ENCODE measurements at regions not wholly inside any gene's neighbourhood (a gene's known extent, or its start where the extent isn't known, plus 50 kb on each side); places are given as distances from the start of the nearest gene placed in this dataset.

- H3K27ac ChIP-seq (ENCODE audit: low read length) = no peak overlapping the region
- H3K4me1 ChIP-seq (ENCODE audit: control insufficient read depth, low read depth, low read length) = no peaks in the 10 kb centered on the region
- H3K9me3 ChIP-seq (ENCODE audit: control insufficient read depth, low read depth, low read length) = no peaks in the 10 kb centered on the region
- H3K4me3 ChIP-seq (ENCODE audit: low read length) = no peak overlapping the region
- no peaks in the 10 kb centered on the region for H3K36me3 ChIP-seq (ENCODE audit: control insufficient read depth, low read depth, low read length)
- no peak overlapping the region for H3K9ac ChIP-seq (ENCODE audit: low read length)
- no peaks in the 10 kb centered on the region for H3K27me3 ChIP-seq (ENCODE audit: control insufficient read depth, insufficient read depth, low read length)
Measured at GRCh38 chr1:57704231-57704630, 280.4 kb upstream of the DAB1 start.

DNA sequence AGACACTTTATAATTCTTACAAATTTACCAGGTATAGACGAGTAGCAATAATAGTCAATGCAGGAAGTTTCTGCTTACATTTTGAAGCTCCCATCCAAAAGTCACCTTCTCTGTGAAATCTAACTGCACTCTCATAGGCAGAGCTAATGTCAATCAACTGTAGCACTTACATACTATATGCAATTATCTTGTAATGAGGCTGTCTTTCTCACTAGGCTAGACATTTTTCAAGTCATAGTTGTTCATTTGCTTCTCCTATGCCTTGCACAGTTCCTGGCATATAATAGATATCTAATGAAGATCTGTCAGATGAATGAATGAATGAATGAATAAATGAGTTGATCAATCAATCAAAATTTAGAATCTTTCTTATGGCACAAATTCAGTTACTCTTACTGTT lies 273.0 kb upstream of the DAB1 start:
- no peaks in the 10 kb centered on the region for H3K4me1 ChIP-seq (ENCODE audit: control insufficient read depth, low read depth, low read length)
- no peaks in the 10 kb centered on the region for H3K36me3 ChIP-seq (ENCODE audit: control insufficient read depth, low read depth, low read length)
- no peaks in the 10 kb centered on the region for H3K27me3 ChIP-seq (ENCODE audit: control insufficient read depth, insufficient read depth, low read length)
- H3K4me3 ChIP-seq (ENCODE audit: low read length) = no peak overlapping the region
- H3K27ac ChIP-seq (ENCODE audit: low read length) = no peak overlapping the region
- no peak overlapping the region for H3K9ac ChIP-seq (ENCODE audit: low read length)
- peaks cover 5% of the 10 kb centered on the region for H3K9me3 ChIP-seq (ENCODE audit: control insufficient read depth, low read depth, low read length)

DNA sequence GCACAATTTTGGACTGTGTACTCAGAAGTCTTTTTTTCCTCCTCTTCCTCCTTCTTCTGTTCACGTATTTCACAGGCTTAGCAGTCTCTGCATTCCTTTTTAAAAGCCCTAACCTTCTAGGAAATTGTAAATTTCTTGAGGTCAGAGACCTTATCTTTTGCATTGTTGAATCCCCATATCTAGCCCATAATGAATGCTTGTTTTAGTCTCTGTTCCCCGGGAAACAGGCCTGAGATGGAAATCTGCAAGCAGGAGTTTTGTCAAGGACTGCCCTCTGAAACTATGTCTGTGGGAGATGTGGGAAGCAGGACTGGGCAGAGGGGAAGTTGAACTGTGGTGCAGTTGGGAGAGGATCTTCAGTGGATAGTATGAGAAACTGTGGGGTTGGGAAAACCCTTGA lies 272.2 kb upstream of the DAB1 start:
- Histone ChIP-seq H3K4me3 (ENCODE audit: low read length) (no peak overlapping the region), H3K9me3 (ENCODE audit: control insufficient read depth, low read depth, low read length) (peaks cover 5% of the 10 kb centered on the region), H3K4me1 (ENCODE audit: control insufficient read depth, low read depth, low read length) (no peaks in the 10 kb centered on the region), H3K27ac (ENCODE audit: low read length) (no peak overlapping the region), H3K9ac (ENCODE audit: low read length) (no peak overlapping the region), H3K36me3 (ENCODE audit: control insufficient read depth, low read depth, low read length) (no peaks in the 10 kb centered on the region), H3K27me3 (ENCODE audit: control insufficient read depth, insufficient read depth, low read length) (no peaks in the 10 kb centered on the region)

GRCh38 chr1:57686306-57686705 lies 262.4 kb upstream of the DAB1 start:
- Histone ChIP-seq H3K27me3 (ENCODE audit: control insufficient read depth, insufficient read depth, low read length) (no peaks in the 10 kb centered on the region), H3K36me3 (ENCODE audit: control insufficient read depth, low read depth, low read length) (no peaks in the 10 kb centered on the region), H3K27ac (ENCODE audit: low read length) (no peak overlapping the region), H3K9me3 (ENCODE audit: control insufficient read depth, low read depth, low read length) (no peaks in the 10 kb centered on the region), H3K4me3 (ENCODE audit: low read length) (no peak overlapping the region), H3K9ac (ENCODE audit: low read length) (no peak overlapping the region), H3K4me1 (ENCODE audit: control insufficient read depth, low read depth, low read length) (peaks cover 10% of the 10 kb centered on the region)

DNA sequence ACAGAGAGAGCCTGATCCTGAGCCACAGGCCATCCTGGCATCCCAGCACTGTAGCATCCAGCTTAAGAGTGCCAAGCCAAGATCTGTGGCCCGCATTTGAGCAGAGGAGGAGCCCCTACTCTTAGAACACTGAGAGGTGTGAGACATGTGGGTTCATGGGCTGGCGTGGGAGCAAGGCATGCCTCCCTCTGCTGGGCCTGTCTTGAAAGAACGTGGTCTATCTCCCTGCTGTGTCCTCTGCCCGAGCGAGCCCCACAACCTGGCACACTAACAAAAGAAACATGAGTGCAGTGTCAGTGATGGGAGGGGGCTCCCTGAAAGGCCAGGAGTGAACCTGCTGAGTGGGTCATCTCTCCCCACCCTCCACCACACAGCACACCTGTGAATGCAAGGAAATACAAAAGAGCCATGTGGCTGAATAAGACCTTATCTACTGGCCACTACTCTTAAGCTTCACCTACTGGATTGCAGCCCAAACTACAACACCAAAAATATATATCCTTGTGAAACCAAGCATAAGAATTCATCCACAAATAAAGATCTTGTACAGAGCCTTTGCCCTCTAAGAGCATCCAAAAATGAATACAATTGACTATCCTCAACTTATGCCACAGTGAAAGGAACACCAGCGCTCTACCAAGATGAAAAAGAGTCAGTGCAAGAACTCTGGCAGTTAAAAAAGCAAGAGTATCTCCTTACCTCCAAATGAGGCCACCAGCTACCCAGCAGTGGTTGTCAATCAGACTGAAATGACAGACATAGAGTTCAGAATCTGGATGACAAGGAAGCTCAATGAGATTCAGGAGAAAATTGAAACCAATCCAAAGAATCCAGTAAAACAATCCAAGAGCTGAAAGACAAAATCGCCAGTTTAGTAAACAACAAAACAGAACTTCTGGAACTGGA lies 259.4 kb upstream of the DAB1 start:
- no peaks in the 10 kb centered on the region for H3K9me3 ChIP-seq (ENCODE audit: control insufficient read depth, low read depth, low read length)
- H3K27ac ChIP-seq (ENCODE audit: low read length) = no peak overlapping the region
- H3K4me3 ChIP-seq (ENCODE audit: low read length) = no peak overlapping the region
- H3K36me3 ChIP-seq (ENCODE audit: control insufficient read depth, low read depth, low read length) = no peaks in the 10 kb centered on the region
- peaks cover 11% of the 10 kb centered on the region for H3K4me1 ChIP-seq (ENCODE audit: control insufficient read depth, low read depth, low read length)
- H3K27me3 ChIP-seq (ENCODE audit: control insufficient read depth, insufficient read depth, low read length) = peaks cover 5% of the 10 kb centered on the region
- H3K9ac ChIP-seq (ENCODE audit: low read length) = no peak overlapping the region

DNA sequence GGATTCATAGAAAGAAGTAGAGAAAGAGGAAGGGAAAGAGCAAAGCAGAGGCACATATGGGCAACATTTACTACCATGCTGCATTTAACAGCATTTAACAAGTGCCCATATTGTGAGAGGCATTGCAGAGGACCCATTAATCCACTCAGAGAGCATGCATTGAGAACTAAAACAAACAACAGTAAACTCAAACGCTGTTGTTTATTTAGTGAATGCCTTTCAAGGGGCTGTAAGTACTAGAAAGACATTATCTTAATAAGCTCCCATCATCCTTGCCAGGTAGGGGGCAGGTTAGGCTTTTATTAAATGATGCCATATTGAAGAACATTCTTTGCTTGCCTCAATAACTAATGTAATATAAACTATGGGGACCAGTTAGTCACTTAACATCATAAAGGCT lies 254.3 kb upstream of the DAB1 start:
- no peaks in the 10 kb centered on the region for H3K9me3 ChIP-seq (ENCODE audit: control insufficient read depth, low read depth, low read length)
- no peak overlapping the region for H3K9ac ChIP-seq (ENCODE audit: low read length)
- H3K27me3 ChIP-seq (ENCODE audit: control insufficient read depth, insufficient read depth, low read length) = peaks cover 21% of the 10 kb centered on the region
- H3K36me3 ChIP-seq (ENCODE audit: control insufficient read depth, low read depth, low read length) = no peaks in the 10 kb centered on the region
- H3K4me3 ChIP-seq (ENCODE audit: low read length) = no peak overlapping the region
- H3K4me1 ChIP-seq (ENCODE audit: control insufficient read depth, low read depth, low read length) = peaks cover 6% of the 10 kb centered on the region
- H3K27ac ChIP-seq (ENCODE audit: low read length) = no peak overlapping the region

DNA sequence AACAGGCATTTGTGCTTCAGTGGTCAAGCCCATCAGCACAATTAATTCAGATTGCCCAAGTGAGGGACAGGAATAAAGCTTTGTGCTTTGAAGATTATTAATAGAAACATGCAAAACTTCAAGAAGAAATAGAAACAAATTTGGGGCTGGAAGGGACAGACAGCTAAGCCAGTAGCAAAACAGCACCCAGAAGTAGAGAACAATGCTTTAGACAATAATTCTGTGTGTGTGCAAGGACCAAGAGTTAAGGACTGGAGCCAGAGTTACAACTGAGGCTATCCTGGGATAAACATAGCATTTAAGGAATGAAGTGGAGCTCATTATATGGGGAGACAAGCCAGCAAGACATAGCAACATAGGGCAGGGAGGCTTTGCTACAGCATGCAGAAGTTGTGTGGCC lies 251.9 kb upstream of the DAB1 start:
- no peak overlapping the region for H3K4me3 ChIP-seq (ENCODE audit: low read length)
- H3K9me3 ChIP-seq (ENCODE audit: control insufficient read depth, low read depth, low read length) = no peaks in the 10 kb centered on the region
- H3K27ac ChIP-seq (ENCODE audit: low read length) = no peak overlapping the region
- H3K4me1 ChIP-seq (ENCODE audit: control insufficient read depth, low read depth, low read length) = peaks cover 3% of the 10 kb centered on the region
- peaks cover 21% of the 10 kb centered on the region for H3K27me3 ChIP-seq (ENCODE audit: control insufficient read depth, insufficient read depth, low read length)
- no peaks in the 10 kb centered on the region for H3K36me3 ChIP-seq (ENCODE audit: control insufficient read depth, low read depth, low read length)
- H3K9ac ChIP-seq (ENCODE audit: low read length) = no peak overlapping the region

DNA sequence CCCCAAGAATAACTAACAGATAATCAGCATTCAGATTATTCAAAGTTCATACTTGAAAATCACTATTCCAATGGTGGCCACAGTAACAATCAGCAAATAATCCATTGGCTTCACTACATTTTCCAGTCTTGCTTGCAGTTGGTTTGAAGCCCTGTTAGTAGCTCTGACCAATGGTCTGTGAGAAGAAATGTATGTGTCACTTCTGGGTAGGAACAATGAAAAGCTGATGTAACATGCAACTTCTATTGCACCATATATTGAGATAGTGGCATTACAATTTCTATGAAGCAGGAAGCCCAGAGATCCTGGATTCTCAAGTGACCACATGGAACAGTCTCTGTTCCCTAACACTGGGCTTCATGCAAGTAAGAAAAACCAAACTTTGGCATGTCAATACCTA lies 250.9 kb upstream of the DAB1 start:
- H3K27ac ChIP-seq (ENCODE audit: low read length) = no peak overlapping the region
- H3K4me3 ChIP-seq (ENCODE audit: low read length) = no peak overlapping the region
- peaks cover 3% of the 10 kb centered on the region for H3K4me1 ChIP-seq (ENCODE audit: control insufficient read depth, low read depth, low read length)
- no peak overlapping the region for H3K9ac ChIP-seq (ENCODE audit: low read length)
- no peaks in the 10 kb centered on the region for H3K36me3 ChIP-seq (ENCODE audit: control insufficient read depth, low read depth, low read length)
- peaks cover 18% of the 10 kb centered on the region for H3K27me3 ChIP-seq (ENCODE audit: control insufficient read depth, insufficient read depth, low read length)
- H3K9me3 ChIP-seq (ENCODE audit: control insufficient read depth, low read depth, low read length) = no peaks in the 10 kb centered on the region

GRCh38 chr1:57672346-57673140 lies 248.7 kb upstream of the DAB1 start:
- Histone ChIP-seq H3K9ac (ENCODE audit: low read length) (no peak overlapping the region), H3K36me3 (ENCODE audit: control insufficient read depth, low read depth, low read length) (no peaks in the 10 kb centered on the region), H3K27ac (ENCODE audit: low read length) (no peak overlapping the region), H3K9me3 (ENCODE audit: control insufficient read depth, low read depth, low read length) (no peaks in the 10 kb centered on the region), H3K27me3 (ENCODE audit: control insufficient read depth, insufficient read depth, low read length) (peaks cover 15% of the 10 kb centered on the region), H3K4me1 (ENCODE audit: control insufficient read depth, low read depth, low read length) (no peaks in the 10 kb centered on the region), H3K4me3 (ENCODE audit: low read length) (no peak overlapping the region)

DNA sequence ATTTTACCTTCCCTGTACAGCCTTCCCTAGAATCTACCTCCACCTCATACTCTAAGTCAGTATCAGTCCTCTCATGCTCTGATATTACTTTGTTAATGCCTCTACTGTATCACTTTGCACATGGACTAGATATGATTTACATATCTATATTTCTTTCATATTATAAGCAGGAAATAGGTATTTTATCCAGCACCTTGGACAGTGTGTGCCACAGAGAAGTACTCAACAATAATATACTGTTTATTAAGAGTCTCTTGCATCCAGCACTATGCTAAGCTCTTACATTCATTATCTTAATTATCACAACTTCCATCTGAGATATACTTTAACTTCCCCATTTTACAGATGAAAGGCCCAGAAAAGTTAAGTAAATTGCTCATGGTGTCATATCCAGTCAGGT lies 247.9 kb upstream of the DAB1 start:
- Histone ChIP-seq H3K4me1 (ENCODE audit: control insufficient read depth, low read depth, low read length) (no peaks in the 10 kb centered on the region), H3K27me3 (ENCODE audit: control insufficient read depth, insufficient read depth, low read length) (peaks cover 8% of the 10 kb centered on the region), H3K9me3 (ENCODE audit: control insufficient read depth, low read depth, low read length) (no peaks in the 10 kb centered on the region), H3K9ac (ENCODE audit: low read length) (no peak overlapping the region), H3K4me3 (ENCODE audit: low read length) (no peak overlapping the region), H3K36me3 (ENCODE audit: control insufficient read depth, low read depth, low read length) (no peaks in the 10 kb centered on the region), H3K27ac (ENCODE audit: low read length) (no peak overlapping the region)

- Histone ChIP-seq H3K9me3 (ENCODE audit: control insufficient read depth, low read depth, low read length) (no peaks in the 10 kb centered on the region), H3K27ac (ENCODE audit: low read length) (no peak overlapping the region), H3K4me1 (ENCODE audit: control insufficient read depth, low read depth, low read length) (no peaks in the 10 kb centered on the region), H3K4me3 (ENCODE audit: low read length) (no peak overlapping the region), H3K9ac (ENCODE audit: low read length) (no peak overlapping the region), H3K36me3 (ENCODE audit: control insufficient read depth, low read depth, low read length) (no peaks in the 10 kb centered on the region), H3K27me3 (ENCODE audit: control insufficient read depth, insufficient read depth, low read length) (no peaks in the 10 kb centered on the region)
Measured at GRCh38 chr1:57659804-57660203, 235.9 kb upstream of the DAB1 start.
